ENCODE measurements at regions not wholly inside any gene's neighbourhood (a gene's known extent, or its start where the extent isn't known, plus 50 kb on each side); places are given as distances from the start of the nearest gene placed in this dataset.

GRCh38 chr6:113788586-113788985 is 68.6 kb upstream of the MARCKS start:
- no peak for TF ChIP-seq POLR2A (IDR thresholded peaks at IDR 0.05; ENCODE audit: low read length)
- no peak for TF ChIP-seq GATA1 (IDR thresholded peaks at IDR 0.05; ENCODE audit: low read depth, low read length)
